Activated CD4-positive, alpha-beta T cell treated with anti-CD3 and anti-CD28 coated beads for 1 hour (primary cell): ENCODE measurements at regions not wholly inside any gene's neighbourhood (a gene's known extent, or its start where the extent isn't known, plus 50 kb on each side); places are given as distances from the start of the nearest gene placed in this dataset.
"Not testable (repeated sequence)": the region's sequence is repeated elsewhere in the genome, so short reads cannot be mapped to it uniquely, and the experiment has no call there.

Experiments used
- DNase-seq: peaks from one replicate; pipeline ENCODE4 v3.0.0-alpha.2; 2020

DNA sequence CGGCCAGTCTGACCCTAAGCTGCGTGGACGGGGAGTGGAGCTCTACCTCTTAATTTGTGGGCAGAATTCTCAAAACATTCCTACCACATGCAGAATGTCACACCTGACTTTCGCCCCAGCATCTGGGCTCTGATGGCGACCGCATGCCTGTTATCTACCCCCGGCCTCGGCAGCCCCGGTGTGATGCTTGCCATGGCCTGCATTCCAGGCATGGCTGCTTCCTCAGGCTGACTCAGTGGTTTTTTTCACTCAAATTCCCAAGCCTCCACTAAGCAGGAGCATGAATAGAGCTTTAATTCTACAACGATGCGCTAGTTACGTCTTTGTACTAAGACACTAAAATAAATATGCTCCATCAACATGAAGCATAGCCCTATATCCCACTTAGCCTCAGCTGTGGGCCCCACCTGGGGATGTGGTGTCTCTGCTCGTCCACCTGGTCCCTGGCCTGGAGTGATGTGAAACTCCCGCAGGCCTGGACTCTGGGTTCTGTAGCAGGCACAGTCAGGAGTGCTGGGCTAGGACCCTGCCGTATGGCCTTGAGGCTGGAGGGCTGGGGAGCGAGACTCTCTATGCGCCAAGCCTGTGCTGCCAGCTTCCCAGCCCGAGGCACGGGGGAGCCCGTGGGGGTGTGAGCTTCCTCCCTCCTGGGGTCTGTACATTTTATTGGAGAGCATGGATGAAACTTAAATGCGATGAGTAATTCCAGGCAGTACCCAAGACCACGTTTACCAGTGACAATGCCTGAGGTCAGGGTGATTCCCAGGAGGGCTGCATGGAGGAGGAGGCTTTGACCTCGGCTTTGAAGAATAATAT is 153.2 kb downstream of the CTTN start:
- no peak for DNase-seq

DNA sequence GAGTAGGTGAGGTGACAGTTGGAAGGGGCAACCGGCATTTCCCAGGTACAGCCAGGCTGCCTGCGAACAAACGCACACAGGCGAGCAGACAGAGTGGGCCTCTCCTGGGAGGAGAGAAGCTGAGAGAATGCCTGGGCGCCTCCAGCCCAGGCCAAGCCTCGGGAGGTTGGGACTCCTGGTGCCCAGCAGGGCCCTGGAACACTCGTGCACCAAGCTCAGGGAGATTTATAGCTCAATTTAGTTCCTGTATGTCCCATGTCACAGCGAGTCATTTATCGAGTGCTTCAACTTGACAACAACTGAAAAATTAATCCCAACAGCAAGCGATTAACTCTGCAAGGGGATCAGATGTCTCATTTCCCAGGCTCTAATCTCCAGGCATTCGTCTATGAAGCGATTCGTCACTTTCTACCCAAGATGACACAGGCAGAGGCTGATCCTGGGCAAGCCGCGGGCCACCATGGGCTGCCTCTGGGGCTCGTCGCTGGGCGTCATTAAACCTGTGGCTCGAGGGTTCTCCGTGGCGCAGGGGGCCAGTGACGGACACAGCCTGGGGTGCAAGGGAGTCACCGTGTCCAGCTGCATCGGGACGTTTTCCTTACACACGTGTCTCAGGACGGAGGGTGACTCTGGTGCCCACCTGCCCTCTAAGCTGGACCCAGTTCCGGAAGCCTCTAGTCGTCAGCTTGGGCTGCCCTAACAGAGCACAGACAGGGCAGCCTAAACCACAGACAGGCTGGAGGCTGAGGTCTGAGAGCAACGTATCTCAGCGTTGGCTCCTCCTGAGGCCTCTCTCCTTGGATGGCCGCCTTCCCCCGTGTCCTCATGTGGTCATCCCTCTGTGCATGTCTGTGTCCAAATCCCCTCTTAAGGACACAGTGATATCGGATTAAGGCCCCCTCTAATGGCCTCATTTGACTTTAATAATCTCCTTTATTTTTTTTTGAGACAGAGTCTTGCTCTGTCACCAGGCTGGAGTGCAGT is 154.1 kb downstream of the CTTN start:
- no peak for DNase-seq

DNA sequence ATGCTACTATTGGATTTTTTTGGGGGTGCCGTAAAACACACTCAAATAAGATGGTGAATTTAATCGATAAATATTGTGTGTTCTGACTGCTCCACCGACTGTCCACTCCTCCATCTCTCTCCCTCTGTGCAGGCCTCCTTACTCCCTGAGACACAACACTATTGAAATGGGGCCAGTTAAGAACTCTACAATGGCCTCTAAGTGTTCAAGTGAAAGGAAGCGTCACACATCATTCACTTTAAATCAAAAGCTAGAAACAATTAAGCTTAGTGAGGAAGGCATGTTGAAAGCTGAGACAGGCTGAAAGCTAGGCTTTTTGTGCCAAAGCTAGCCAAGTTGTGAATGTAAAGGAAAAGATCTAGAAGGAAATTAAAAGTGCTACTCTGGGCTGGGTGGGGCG is 156.7 kb downstream of the CTTN start:
- DNase-seq: no peak

DNA sequence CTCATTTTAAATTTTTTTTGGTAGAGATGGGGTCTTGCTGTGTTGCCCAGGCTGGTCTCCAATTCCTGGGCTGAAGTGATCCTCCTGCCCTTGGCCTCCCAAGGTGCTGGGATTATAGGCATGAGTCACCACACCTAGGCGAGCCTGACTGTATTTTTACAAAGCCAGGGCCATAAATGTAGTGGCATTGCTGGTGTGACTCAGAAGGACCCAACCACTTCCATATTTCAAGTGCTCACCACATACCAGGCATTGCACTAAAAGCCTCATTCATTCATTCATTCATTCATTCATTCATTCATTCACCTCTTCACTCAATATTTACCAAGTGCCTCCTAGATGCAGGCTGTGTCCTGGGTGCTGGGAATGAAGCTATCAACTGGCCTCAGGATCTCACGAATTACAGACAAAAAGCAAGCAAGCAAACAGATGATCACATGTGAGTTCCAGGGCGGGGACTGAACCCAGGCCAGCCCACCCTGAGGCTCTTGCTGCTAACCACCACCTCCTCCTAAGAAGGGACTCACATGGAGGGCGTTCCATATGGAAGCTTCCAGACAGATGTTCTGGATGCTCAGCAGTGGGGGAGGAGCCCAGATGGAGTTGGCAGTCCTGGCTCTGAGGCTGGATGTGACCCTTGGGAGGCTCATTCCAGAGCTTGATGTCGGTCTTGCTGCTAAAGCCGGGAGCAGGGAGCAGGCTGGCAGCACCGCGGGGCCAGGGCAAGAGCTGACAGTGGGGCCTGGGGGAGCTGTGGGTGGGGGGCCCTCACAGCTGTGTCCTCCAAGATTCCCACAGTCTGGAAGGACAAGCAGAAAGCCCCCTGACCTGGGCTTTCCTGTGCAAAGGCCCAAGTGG is 158.8 kb downstream of the CTTN start:
- no peak for DNase-seq

DNA sequence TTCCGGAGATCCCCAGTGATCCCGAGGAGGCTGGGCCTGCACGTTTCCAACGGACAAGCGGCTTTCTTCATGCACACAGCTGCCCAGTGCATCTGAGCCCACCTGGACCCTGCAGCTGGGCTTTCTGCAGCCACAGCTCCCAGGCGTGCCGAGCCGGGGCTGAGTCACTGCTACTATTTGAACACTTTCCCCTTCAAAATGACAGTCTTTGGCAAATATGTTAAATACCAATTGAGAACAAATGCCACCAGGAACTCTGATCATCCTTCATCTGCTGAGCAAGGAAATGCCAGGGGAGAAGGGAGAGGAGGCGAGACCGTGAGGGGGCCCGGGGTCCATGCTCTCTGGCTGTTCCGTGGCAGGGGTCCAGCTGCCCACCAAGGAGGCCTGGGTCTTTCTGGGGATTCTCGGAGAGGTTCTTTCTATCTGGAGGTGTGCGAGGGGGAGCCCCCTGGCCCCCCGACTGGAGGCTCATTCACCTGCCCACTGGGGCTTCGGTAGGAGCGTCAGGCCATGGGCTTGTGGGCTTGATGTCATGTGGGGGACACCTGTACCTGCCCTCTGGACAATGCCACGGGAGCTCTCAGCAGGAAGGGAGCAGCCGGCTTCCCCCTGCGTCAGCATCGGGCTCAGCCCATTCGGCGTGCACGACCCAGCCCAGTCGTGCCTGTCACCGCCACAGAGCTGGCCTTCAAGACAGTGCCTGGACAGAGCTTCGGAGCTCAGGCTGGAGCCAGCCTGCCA is 159.6 kb downstream of the CTTN start:
- DNase-seq: no peak

DNA sequence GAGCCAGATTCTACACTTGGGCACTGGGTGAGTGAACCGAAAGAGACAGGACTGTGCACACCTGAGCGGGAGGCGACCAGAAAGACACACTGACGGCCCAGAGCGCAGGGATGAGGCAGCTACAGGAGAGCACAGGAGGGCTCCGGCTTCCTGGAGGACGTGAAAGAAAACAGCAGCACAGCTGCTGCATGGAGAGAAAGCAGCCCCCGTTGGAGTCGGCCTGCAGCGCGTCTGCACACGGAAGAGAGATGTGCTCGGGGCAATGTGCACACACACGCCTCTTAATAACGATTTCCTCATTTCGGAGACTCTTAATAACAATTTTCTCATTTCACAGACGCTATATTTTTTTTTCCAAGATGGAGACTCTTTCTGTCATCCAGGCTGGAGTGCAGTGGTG is 160.4 kb downstream of the CTTN start:
- no peak for DNase-seq

DNA sequence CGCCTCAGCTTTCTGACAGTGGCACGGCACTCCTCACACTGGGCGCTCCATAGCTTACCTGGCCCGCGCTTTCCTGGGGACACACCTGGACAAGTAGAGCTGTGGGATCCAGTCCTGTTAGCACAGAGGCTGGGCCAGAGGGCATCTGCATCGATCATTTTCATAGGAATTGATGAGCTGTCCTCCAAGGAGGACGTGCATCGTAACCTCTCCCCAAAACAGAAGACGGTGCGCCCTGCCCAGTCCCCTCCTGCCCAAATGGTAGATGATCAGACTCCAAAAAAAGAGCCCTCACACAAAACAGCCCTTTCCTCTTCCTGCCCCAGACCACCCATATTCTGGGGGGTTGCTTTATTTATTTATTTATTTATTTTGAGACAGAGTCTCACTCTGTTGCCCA is 161.2 kb downstream of the CTTN start:
- no peak for DNase-seq

DNA sequence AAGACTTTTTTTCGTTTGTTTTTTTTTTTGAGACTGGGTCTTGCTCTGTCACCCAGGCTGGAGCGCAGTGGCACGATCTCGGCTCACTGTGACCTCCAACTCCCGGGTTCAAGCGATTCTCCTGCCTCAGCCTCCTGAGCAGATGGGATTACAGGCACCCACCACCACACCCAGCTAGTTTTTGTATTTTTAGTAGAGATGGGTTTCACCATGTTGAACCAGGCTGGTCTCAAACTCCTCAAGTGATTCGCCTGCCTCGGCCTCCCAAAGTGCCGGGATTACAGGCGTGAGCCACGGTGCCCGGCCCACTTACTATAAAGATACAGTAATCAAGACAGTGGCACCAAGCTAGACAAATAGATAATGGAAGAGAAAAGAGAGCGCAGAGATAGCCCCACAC is 162.3 kb downstream of the CTTN start:
- not testable (repeated sequence) for DNase-seq

DNA sequence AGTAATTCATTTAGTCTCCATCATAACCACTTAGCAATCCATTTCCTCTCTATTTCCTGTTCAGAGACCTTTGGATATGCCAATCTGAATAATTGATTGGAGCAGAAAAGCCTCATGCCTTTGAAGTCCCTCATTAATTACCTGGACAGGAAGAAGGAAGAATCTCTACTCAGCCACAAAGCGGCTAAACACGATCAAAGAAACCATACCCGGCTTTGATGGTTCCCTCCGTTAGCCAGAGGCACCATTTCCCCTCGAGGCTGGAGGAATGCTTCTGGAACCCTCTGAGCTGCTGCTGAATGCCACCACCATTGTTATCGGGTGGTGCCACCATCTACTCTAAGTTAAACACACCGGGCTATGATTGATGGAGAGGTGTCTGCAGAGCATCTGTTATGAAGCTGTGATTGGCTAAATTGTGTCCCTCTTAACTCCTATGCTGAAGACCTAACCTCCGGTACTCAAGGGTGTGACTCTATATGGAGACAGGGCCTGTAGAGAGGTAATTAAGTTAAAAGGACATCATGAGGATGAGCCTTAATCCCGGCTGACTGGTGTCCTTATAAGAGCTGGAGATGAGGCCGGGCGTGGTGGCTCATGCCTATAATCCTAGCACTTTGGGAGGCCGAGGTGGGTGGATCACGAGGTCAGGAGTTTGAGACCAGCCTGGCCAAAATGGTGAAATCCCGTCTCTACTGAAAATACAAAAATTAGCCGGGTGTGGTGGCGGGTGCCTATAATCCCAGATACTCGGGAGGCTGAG is 168.6 kb downstream of the CTTN start:
- DNase-seq: no peak

DNA sequence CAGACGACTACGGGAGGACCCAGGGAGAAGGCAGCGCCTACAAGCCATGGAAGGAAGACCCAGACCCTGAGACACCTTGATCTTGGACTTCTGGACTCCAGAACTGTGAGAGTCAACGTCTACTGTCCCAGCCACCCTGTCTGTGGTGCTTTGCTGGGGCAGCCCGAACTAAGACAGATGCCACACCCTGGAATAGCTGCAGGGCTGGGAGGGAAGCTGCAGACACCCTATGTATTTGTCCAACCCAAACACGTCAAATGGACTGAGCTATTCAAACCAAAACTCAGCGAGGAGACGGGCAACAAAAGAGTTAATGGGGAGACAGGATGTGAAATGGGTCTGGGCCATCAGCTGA is 169.3 kb downstream of the CTTN start:
- DNase-seq: no peak

DNA sequence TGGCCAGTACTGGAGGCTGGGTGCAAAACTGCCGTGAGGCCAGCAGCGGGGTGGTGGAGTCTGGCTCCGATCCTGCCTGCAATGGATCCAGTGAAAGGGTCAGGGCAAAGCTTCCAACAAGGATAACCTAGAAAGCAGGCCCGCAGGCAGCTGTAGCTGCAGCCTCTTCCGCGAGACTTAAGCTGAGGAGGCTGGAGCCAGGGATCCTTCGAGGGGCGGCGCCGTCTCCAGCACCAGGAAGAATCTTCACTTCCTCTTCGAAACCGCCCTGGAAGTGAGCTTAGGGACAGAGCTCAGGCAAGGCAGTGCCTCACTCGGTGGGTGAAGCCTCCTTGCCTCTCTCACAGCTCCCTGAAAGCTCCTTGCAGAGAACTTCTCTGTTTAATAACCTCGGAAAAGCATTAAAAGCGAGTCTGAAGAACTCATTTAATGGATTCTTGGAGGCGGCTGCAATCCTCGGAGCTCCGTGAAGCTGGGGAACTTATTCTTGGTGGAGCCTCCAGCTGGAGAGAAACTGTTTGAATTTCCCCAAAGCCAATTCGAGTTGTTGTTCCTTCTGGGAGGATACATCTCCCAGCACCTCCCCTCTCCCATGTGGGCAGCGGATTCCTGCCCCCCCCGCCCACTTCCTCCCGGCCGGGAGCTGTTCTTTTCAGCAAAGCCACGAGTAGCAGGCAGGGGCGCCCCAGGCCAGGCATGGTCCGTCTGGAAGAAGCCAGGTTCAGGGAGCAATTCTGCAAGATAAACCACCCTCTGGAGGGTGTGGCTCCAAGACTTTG is 169.9 kb downstream of the CTTN start:
- no peak for DNase-seq

DNA sequence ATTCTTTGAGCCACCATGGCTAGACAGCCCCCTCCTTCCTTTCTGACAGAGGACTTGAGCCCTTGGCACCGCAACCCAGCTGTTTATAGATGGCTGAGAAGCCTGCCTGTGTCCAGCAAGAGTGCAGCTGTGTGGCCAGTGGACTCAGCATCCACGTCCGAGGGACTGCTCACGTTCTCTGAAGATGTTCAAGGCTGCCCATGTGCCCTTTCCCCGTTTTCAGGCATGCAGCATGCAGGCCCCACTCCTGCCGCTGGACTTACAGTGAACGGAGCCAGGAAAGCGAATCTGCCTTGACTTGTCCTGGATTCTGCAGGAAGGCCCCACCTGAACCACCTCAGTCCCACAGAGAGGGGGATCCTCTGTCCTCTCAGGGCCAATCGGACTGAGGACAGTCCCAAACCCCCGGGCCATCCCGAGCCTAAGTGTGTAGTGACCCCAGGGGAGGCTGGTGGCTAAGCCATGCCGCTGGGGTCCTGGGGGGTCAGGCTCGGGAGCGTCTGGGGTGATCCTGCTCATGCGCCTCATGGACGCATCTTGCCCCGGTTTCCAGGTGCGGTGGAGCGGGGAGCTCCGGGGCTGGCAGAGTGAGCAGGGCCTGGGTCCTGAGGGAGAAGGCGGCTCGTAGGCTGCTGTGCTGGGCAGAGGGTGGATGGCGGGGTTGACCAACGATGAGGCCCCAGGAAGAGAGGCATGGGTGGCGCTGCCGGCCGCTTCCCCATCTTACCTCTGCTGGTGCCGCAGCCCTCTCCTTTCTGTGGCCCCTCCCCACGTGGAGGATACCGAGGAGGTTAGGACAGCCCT is 170.7 kb downstream of the CTTN start:
- no peak for DNase-seq

DNA sequence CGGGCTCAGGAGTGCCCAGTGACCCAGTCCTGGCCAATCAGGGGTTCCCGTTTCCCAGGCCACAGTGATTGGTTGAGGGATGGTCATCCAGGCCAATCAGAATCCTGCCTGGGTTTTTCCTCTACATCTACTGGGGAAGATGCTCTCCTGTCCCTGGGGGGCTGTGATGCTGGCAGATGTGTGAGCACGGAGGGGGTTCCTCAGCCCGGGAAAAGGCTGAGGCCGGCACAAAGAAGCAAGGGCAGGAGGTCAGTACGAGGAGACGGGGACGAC is 171.2 kb downstream of the CTTN start:
- DNase-seq: no peak

DNA sequence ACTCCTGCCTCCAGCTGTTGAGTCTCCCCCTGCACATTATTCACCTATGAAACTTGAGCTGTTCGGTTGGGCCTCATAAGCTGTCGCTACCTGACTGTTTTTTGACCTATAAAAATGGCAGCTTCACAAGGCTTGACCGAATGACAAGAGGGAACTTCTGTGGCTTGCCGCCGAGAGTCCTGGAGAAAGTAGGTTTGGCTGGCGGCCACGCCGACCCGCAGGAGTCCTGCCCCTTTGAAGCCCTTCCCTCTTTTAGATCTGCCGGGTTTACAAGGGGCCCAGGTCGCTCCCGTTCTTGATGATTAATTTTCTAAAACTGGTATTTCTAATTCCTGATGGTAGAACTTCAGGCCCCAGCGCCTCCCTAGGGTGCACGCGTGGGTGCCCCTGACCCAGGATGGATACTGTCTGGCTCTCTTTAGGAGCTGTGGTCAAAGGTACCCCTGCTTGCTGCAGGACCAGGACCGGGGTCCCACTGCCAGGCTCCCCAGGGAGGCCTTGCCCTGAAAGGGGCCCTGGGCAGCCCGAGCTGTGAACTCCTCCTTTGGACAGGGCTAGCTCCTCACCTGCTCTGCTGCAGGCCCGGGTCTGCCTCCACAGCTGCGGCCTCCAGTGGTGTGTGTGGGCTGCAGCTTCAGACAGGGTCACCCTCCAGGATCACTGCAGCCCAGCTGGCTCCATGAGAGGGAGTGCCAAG is 171.8 kb downstream of the CTTN start:
- DNase-seq: no peak

DNA sequence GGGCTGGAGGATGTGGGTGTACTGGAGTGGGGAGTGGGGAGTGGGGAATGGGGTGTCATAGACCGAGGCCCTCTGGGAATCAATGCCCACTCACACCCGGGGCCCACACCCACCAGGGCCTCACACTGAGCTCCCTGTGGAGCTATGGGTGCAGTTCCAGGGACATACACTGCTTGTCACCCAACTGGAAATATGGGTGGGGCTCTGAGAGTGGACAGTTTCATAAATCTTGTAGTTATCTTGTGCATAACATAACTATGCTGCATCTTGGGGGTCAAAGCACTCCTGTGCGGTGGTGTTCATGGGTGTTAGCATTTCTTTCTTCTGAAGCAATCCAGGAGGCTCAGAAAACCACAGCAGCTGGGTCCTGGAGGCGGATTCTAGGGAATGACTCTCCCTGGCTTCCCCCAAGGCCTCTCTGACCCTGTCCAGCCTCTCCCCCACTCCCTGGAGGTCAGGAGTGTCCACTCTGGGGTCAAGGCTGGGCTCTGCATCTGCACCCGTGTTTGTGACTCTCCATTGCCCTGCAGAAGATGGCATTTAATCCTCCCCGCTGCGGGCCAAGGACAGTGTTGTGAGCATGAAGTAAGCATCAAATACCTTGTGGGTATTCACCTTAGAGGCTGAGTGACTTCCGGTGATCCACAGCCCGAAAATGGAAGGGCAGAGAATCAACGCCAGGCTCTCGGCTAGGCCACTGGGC is 172.5 kb downstream of the CTTN start:
- no peak for DNase-seq

DNA sequence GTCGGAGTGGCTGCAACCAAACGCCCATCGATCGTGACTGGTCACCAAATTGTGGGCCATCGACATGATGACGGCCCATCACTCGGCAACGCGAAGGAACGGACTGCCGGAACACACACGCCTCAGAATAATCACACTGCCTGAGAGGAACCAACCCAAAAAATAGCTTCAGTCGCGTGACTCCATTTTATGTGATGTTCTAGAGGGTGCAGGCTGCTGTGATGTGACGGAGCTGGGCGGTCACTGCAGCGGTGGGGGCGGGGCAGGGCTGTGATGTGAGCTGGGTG is 174.6 kb downstream of the CTTN start:
- no peak for DNase-seq

DNA sequence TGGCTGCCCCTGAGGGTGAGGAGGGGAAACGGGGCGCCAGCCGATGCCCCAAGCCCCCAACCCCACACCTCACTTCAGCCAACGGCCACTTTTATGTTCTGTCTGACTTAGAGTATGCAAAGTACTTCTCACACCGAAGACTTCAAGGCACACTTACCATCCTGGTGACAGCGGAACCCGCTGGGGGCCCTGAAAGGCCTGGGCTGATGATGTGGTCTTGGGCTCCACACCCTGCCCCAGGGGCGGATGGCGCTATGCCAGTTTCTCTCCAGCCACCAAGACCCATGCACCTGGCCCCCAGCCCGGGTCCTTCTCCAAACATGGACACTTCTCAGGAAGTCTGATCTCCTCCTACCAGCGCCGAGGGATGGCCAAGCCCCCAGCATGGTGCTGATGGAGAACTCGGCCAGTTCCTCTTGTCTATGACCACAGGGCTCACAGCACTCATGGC is 175.4 kb downstream of the CTTN start:
- DNase-seq: no peak

DNA sequence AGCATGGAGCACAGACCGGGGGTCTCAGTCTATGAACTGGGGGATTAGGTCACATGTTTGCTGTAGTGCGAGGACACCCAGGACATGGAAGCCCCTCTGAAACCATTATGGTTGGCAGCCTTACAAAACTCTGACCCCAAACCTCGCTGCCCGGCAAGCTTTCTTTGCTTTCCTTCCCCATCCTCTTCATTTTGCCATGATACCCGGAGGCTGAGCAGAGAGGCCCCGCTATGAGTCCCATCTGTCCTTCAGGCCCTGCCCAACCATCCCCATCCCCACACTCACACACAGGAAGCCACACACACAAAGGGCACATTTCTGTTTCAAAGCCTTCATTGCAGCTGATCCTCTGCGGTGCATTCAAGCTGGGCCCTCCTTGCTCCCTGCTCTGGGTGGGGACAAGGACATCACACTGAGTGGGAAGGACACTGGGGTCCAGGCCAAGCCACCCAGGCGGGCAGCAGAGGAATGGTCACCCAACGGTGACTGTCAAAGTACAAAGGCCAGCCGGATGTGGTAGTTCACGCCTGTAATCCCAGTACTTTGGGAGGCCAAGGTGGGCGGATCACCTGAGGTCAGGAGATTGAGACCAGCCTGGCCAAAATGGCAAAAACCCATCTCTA is 176.5 kb downstream of the CTTN start:
- no peak for DNase-seq
